B cell (primary cell): ENCODE measurements at regions not wholly inside any gene's neighbourhood (a gene's known extent, or its start where the extent isn't known, plus 50 kb on each side); places are given as distances from the start of the nearest gene placed in this dataset.

Experiments
- EZH2 ChIP-seq: IDR thresholded peaks from 2 replicates; pipeline ENCODE4 v1.6.1; 2012; ENCODE audit warnings: borderline replicate concordance, low read depth, mild to moderate bottlenecking, moderate library complexity, low read length; ENCODE audit not compliant: insufficient read depth, poor library complexity, severe bottlenecking
- TF ChIP-seq, protein P1 (sequence below): fragments of 200-600 bp; IDR thresholded peaks from one replicate; pipeline ENCODE4 v1.8.0; 2022; ENCODE audit warnings: antibody characterized with exemption, mild to moderate bottlenecking

DNA sequence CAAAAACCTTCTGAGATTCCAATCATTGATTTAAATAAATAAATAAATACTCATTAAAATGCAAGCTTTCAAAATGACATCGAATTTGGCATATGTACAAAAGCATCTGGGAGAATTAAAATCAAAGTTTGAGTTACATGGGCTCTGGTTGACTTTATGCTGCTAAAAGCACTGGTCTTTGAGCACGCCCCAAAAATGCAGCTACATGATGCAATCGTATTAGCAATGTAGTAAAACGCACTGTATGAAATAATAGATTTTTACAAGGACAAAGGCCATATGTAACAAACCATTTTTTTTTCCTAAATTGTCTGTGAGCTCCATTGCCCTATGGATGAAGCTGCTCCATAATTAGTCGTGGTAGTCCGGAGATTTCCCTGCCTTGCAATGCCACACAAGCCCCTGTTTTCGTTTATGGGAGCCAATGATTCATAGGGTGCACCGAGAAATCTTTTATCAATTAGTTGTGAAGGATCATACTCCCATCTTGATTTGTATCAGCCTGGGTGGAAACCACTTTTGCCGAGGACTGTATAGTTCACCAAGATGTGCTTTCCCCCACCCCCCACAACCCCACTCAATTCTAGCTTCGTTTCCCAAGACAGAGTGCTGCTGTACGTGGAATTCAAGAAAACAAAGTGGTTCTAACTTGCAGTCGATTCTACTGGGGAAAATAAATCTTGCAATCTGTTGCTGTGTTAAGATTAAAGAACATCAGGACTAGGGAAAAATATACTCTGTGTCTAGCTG is 268.4 kb downstream of the IRS1 start:
- TF ChIP-seq, protein P1, sequence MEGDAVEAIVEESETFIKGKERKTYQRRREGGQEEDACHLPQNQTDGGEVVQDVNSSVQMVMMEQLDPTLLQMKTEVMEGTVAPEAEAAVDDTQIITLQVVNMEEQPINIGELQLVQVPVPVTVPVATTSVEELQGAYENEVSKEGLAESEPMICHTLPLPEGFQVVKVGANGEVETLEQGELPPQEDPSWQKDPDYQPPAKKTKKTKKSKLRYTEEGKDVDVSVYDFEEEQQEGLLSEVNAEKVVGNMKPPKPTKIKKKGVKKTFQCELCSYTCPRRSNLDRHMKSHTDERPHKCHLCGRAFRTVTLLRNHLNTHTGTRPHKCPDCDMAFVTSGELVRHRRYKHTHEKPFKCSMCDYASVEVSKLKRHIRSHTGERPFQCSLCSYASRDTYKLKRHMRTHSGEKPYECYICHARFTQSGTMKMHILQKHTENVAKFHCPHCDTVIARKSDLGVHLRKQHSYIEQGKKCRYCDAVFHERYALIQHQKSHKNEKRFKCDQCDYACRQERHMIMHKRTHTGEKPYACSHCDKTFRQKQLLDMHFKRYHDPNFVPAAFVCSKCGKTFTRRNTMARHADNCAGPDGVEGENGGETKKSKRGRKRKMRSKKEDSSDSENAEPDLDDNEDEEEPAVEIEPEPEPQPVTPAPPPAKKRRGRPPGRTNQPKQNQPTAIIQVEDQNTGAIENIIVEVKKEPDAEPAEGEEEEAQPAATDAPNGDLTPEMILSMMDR, result no peak
- no peak for TF ChIP-seq EZH2
